Lung (tissue), 11 donors: ENCODE measurements at regions not wholly inside any gene's neighbourhood (a gene's known extent, or its start where the extent isn't known, plus 50 kb on each side); places are given as distances from the start of the nearest gene placed in this dataset.
"Not testable (repeated sequence)": the region's sequence is repeated elsewhere in the genome, so short reads cannot be mapped to it uniquely, and the experiment has no call there.

ENCODE experiments used
- ATAC-seq: fragments of 200-7000 bp; cut with Tn5 transposase; one replicate; pipeline ENCODE4 v1.9.1; 2020; ENCODE audit warnings: moderate number of reproducible peaks; ENCODE audit not compliant: insufficient read depth, low FRiP score
- DNase-seq, 3 donors: peaks; one replicate each; pipeline ENCODE4 v3.0.0-alpha.2; 2013 to 2017
- H3K27ac ChIP-seq, 2 donors: one replicate each; pipeline ENCODE4 v1.5.1; 2013; ENCODE audit warnings: mild to moderate bottlenecking in 2 of 2, moderate library complexity in 2 of 2, control low read depth in 1 of 2, inconsistent platforms in 1 of 2, low read depth in 1 of 2, low read length in 1 of 2
- H3K27me3 ChIP-seq, 3 donors: one replicate each; pipeline ENCODE4 v1.5.1; 2013; ENCODE audit warnings: low read length in 2 of 3; ENCODE audit not compliant: control insufficient read depth in 3 of 3, insufficient read depth in 3 of 3
- H3K36me3 ChIP-seq, 4 donors: one replicate each; pipeline ENCODE4 v1.5.1; 2013; ENCODE audit warnings: low read length in 4 of 4, mild to moderate bottlenecking in 1 of 4, moderate library complexity in 1 of 4; ENCODE audit not compliant: control insufficient read depth in 4 of 4, insufficient read depth in 4 of 4
- H3K4me1 ChIP-seq, 5 donors: one replicate each; pipeline ENCODE4 v1.5.1; 2013; ENCODE audit warnings: low read length in 5 of 5, mild to moderate bottlenecking in 2 of 5, moderate library complexity in 1 of 5; ENCODE audit not compliant: control insufficient read depth in 5 of 5, insufficient read depth in 5 of 5
- H3K4me3 ChIP-seq: one replicate; pipeline ENCODE4 v1.5.1; 2013; ENCODE audit warnings: mild to moderate bottlenecking, control low read depth, moderate library complexity
- H3K9ac ChIP-seq, 2 donors: one replicate each; pipeline ENCODE4 v1.5.1; 2013; ENCODE audit warnings: low read length in 2 of 2, control low read depth in 1 of 2; ENCODE audit not compliant: insufficient read depth in 1 of 2
- H3K9me3 ChIP-seq, 4 donors: one replicate each; pipeline ENCODE4 v1.5.1; 2013; ENCODE audit warnings: low read length in 3 of 4, mild to moderate bottlenecking in 1 of 4, moderate library complexity in 1 of 4; ENCODE audit not compliant: control insufficient read depth in 4 of 4, insufficient read depth in 3 of 4
- WGBS, 2 donors: extraction: QIAGEN DNeasy Blood & Tissue Kit; methylation state at CpG; one replicate each; pipeline ENCODE4 v1.1.7; 2013; 5-methylcytosine and 5-hydroxymethylcytosine counted together
- TF ChIP-seq, protein P1 (sequence below): IDR thresholded peaks from 2 replicates; pipeline ENCODE4 v1.5.1; 2012; ENCODE audit warnings: mild to moderate bottlenecking; ENCODE audit errors: control extremely low read depth, extremely low read depth
- donor health status: control.
- donor health status: control.
- donor health status: Bipolar disorder and iron deficiency.
- donor health status: healthy.
- donor health status: DM: yes; HTN: yes; CAD: no.

DNA sequence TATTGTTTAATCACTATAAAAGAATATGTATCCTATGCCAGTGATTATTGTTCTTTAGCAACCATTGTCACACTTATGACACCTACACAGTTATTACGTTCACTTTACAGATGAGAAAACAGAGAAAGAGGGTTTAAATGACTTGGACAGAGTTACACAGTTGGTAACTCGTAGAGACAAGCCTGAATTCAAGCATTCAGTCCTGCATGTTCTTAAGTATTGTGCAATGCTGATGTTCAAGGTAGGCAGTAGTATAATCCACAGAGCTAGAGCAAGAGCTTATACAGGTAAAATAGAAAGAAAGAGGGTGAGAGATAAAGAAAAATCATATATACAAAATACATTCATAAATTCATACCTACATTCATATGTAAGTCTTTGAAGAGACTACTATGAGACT, 249.8 kb upstream of the ANXA10 start:
- no peak overlapping the region for H3K4me3 ChIP-seq
- H3K9ac ChIP-seq, result no peak overlapping the region
- H3K27ac ChIP-seq, result no peak overlapping the region
- H3K27me3 ChIP-seq, result no peaks in the 10 kb centered on the region
- no peak for DNase-seq
- no peaks in the 10 kb centered on the region for H3K9me3 ChIP-seq
- no peak for ATAC-seq
- TF ChIP-seq, protein P1, sequence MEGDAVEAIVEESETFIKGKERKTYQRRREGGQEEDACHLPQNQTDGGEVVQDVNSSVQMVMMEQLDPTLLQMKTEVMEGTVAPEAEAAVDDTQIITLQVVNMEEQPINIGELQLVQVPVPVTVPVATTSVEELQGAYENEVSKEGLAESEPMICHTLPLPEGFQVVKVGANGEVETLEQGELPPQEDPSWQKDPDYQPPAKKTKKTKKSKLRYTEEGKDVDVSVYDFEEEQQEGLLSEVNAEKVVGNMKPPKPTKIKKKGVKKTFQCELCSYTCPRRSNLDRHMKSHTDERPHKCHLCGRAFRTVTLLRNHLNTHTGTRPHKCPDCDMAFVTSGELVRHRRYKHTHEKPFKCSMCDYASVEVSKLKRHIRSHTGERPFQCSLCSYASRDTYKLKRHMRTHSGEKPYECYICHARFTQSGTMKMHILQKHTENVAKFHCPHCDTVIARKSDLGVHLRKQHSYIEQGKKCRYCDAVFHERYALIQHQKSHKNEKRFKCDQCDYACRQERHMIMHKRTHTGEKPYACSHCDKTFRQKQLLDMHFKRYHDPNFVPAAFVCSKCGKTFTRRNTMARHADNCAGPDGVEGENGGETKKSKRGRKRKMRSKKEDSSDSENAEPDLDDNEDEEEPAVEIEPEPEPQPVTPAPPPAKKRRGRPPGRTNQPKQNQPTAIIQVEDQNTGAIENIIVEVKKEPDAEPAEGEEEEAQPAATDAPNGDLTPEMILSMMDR, result no peak
- WGBS, 2 donors, result 67 to 74% methylated on average over 2 of the region's 2 CpGs
- no peaks in the 10 kb centered on the region for H3K36me3 ChIP-seq
- H3K4me1 ChIP-seq, result no peaks in the 10 kb centered on the region

DNA sequence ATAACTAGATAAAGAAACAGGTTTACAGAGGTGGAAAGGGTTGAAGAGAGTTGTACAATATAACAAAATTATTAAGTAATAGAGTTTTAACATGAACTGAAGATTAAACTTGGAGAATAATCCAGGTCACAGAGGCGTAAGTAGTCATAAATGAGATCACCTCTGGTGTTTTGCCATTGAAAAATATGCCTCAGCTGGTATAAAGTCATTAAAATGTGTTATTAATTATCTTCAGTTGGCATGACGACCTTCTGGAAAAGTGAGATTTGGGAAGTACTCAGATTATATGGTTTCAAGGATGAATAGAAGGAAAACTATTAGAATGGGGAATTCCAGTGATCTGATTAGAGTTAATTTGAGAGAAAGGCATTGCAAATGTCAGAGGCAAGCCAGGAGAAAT, 237.5 kb upstream of the ANXA10 start:
- no peak overlapping the region for H3K27ac ChIP-seq

DNA sequence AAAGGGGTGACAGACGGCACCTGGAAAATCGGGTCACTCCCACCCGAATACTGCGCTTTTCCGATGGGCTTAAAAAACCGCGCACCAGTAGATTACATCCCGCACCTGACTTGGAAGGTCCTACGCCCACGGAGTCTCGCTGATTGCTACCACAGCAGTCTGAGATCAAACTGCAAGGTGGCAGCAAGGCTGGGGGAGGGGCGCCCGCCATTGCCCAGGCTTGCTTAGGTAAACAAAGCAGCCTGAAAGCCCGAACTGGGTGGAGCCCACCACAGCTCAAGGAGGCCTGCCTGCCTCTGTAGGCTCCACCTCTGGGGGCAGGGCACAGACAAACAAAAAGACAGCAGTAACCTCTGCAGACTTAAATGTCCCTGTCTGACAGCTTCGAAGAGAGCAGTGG, 234.2 kb upstream of the ANXA10 start:
- not testable (repeated sequence) for H3K4me1 ChIP-seq, DNase-seq, H3K27me3 ChIP-seq, H3K27ac ChIP-seq, H3K9me3 ChIP-seq, H3K36me3 ChIP-seq, H3K4me3 ChIP-seq, ATAC-seq, H3K9ac ChIP-seq
- 83 to 86% methylated on average over 14 to 15 of the region's 15 CpGs for WGBS, 2 donors

More for the DNA sequence above, 237.5 kb upstream of the ANXA10 start:
- TF ChIP-seq, protein P1, result no peak
- Histone ChIP-seq H3K4me1 (no peaks in the 10 kb centered on the region), H3K4me3 (no peak overlapping the region), H3K9me3 (no peaks in the 10 kb centered on the region), H3K9ac (no peak overlapping the region), H3K27me3 (no peaks in the 10 kb centered on the region), H3K36me3 (no peaks in the 10 kb centered on the region)
- DNase-seq (no peak), ATAC-seq (no peak)
- 64 to 80% methylated on average over 2 of the region's 2 CpGs for WGBS, 2 donors

DNA sequence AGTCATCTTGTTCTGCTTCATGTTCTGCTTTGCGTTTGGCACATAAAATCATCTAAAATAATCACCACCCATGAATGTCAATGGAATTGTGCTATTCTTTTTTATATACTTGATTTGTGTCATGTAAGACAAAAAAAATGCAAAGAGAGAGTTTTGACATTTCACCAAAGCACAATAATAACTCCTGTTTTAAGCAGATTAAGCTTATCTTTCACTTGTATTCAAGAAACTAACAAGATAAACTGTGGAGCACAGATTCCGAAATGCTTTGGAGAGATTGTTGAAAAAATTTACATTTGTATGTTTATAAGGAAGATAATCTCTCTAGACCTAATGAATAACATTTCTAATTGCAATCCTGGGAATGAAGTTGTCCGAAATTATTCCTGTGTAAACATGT, 225.1 kb upstream of the ANXA10 start:
- H3K4me1 ChIP-seq, result no peaks in the 10 kb centered on the region
- no peak overlapping the region for H3K9ac ChIP-seq
- no peak overlapping the region for H3K27ac ChIP-seq
- 61 to 79% methylated on average over 3 of the region's 3 CpGs for WGBS, 2 donors
- no peaks in the 10 kb centered on the region for H3K36me3 ChIP-seq
- H3K4me3 ChIP-seq, result no peak overlapping the region
- TF ChIP-seq, protein P1, result no peak
- ATAC-seq (no peak), DNase-seq (no peak)
- no peaks in the 10 kb centered on the region for H3K9me3 ChIP-seq
- H3K27me3 ChIP-seq, result no peaks in the 10 kb centered on the region
